NB4 (cell line): ENCODE measurements at regions not wholly inside any gene's neighbourhood (a gene's known extent, or its start where the extent isn't known, plus 50 kb on each side); places are given as distances from the start of the nearest gene placed in this dataset.

Experiments
- POLR2A ChIP-seq: IDR thresholded peaks from 2 replicates; pipeline ENCODE4 v1.6.1; 2011; ENCODE audit warnings: mild to moderate bottlenecking; ENCODE audit not compliant: insufficient read length; ENCODE audit errors: extremely low read depth
- TF ChIP-seq, protein P1 (sequence below): IDR thresholded peaks from one replicate; pipeline ENCODE4 v1.5.1; 2012; ENCODE audit warnings: low read depth, low read length

DNA sequence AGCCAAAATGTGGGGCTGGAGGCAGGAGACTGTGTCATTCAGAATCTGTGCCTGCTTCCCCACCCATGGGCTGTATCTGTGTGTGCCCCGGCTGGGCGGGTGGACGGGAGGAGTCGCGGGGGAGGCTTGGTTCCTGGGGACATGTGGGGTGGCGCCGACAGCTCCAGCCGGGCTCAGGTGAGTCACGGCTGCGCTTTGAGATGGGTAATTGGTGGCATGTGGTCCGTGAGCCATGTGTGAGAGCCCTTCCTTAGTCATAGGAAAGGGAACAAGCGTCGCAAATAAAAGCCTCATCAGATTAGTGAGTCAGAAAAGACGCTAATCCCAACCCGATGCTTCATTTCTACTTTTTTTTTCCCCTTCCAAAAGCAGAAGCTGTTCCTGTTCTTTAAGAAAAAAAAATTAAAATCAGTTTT lies 118.6 kb upstream of the ZNF536 start:
- no peak for TF ChIP-seq POLR2A
- TF ChIP-seq, protein P1, sequence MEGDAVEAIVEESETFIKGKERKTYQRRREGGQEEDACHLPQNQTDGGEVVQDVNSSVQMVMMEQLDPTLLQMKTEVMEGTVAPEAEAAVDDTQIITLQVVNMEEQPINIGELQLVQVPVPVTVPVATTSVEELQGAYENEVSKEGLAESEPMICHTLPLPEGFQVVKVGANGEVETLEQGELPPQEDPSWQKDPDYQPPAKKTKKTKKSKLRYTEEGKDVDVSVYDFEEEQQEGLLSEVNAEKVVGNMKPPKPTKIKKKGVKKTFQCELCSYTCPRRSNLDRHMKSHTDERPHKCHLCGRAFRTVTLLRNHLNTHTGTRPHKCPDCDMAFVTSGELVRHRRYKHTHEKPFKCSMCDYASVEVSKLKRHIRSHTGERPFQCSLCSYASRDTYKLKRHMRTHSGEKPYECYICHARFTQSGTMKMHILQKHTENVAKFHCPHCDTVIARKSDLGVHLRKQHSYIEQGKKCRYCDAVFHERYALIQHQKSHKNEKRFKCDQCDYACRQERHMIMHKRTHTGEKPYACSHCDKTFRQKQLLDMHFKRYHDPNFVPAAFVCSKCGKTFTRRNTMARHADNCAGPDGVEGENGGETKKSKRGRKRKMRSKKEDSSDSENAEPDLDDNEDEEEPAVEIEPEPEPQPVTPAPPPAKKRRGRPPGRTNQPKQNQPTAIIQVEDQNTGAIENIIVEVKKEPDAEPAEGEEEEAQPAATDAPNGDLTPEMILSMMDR = no peak
